ENCODE measurements at regions not wholly inside any gene's neighbourhood (a gene's known extent, or its start where the extent isn't known, plus 50 kb on each side); places are given as distances from the start of the nearest gene placed in this dataset.

- no peak overlapping the region for H3K4me3 ChIP-seq (replicated peaks in 1 of 4; ENCODE audit: control extremely low read depth in 1 of 4, insufficient read depth in 1 of 4, low read depth in 3 of 4, low read length in 4 of 4)
- no peaks in the 10 kb centered on the region for H3K9me3 ChIP-seq (ENCODE audit: control insufficient read depth, insufficient read depth, low read depth, low read length)
- H3K27ac ChIP-seq (ENCODE audit: insufficient read depth, low read length), result no peak overlapping the region
- no peak overlapping the region for H3K9ac ChIP-seq (ENCODE audit: insufficient read depth, low read length)
- no peaks in the 10 kb centered on the region for H3K79me2 ChIP-seq (ENCODE audit: control insufficient read depth, insufficient read depth, low read length)
- H3K4me1 ChIP-seq (ENCODE audit: control insufficient read depth, extremely low read depth, insufficient read depth, low read length), result no peaks in the 10 kb centered on the region
- H3K27me3 ChIP-seq (ENCODE audit: control insufficient read depth, insufficient read depth, low read length), result no peaks in the 10 kb centered on the region
- H4K20me1 ChIP-seq (ENCODE audit: control insufficient read depth, extremely low read depth, insufficient read depth, low read length), result no peaks in the 10 kb centered on the region
- H3K4me2 ChIP-seq (ENCODE audit: extremely low read depth, insufficient read depth, low read length), result no peak overlapping the region
- DNase-seq (ENCODE audit: low read depth in 2 of 2), result no peak
- no peaks in the 10 kb centered on the region for H3K36me3 ChIP-seq (ENCODE audit: control insufficient read depth, insufficient read depth, low read length)
- TF ChIP-seq CTCF (conservative IDR thresholded peaks at IDR 0.05 in 1 of 2, IDR thresholded peaks at IDR 0.05 in 1 of 2; ENCODE audit: low read depth in 1 of 2, low read length in 2 of 2), result no peak
- TF ChIP-seq EZH2 (IDR thresholded peaks at IDR 0.05; ENCODE audit: low read length, missing control alignments), result no peak
- no peak overlapping the region for H2AFZ ChIP-seq (ENCODE audit: low read length)
Observed at GRCh38 chr18:64253873-64254272, 105.0 kb upstream of the LINC00305 start.

- Histone ChIP-seq H3K4me1 (ENCODE audit: control insufficient read depth, extremely low read depth, insufficient read depth, low read length) (no peaks in the 10 kb centered on the region), H3K4me2 (ENCODE audit: extremely low read depth, insufficient read depth, low read length) (no peak overlapping the region), H3K4me3 (replicated peaks in 1 of 4; ENCODE audit: control extremely low read depth in 1 of 4, insufficient read depth in 1 of 4, low read depth in 3 of 4, low read length in 4 of 4) (no peak overlapping the region), H3K27ac (ENCODE audit: insufficient read depth, low read length) (no peak overlapping the region), H3K9ac (ENCODE audit: insufficient read depth, low read length) (no peak overlapping the region), H4K20me1 (ENCODE audit: control insufficient read depth, extremely low read depth, insufficient read depth, low read length) (no peaks in the 10 kb centered on the region), H3K36me3 (ENCODE audit: control insufficient read depth, insufficient read depth, low read length) (no peaks in the 10 kb centered on the region), H3K9me3 (ENCODE audit: control insufficient read depth, insufficient read depth, low read depth, low read length) (no peaks in the 10 kb centered on the region), H2AFZ (ENCODE audit: low read length) (no peak overlapping the region), H3K27me3 (ENCODE audit: control insufficient read depth, insufficient read depth, low read length) (no peaks in the 10 kb centered on the region), H3K79me2 (ENCODE audit: control insufficient read depth, insufficient read depth, low read length) (no peaks in the 10 kb centered on the region)
- DNase-seq (ENCODE audit: low read depth in 2 of 2), result no peak
- TF ChIP-seq CTCF (conservative IDR thresholded peaks at IDR 0.05 in 1 of 2, IDR thresholded peaks at IDR 0.05 in 1 of 2; ENCODE audit: low read depth in 1 of 2, low read length in 2 of 2) (no peak), EZH2 (IDR thresholded peaks at IDR 0.05; ENCODE audit: low read length, missing control alignments) (no peak)
Observed at GRCh38 chr18:64253222-64253621, 104.3 kb upstream of the LINC00305 start.

- H3K4me2 ChIP-seq (ENCODE audit: extremely low read depth, insufficient read depth, low read length), result no peak overlapping the region
- no peak for TF ChIP-seq CTCF (conservative IDR thresholded peaks at IDR 0.05 in 1 of 2, IDR thresholded peaks at IDR 0.05 in 1 of 2; ENCODE audit: low read depth in 1 of 2, low read length in 2 of 2)
- no peak for TF ChIP-seq EZH2 (IDR thresholded peaks at IDR 0.05; ENCODE audit: low read length, missing control alignments)
Observed at GRCh38 chr18:64248836-64249235, 99.9 kb upstream of the LINC00305 start.

More at GRCh38 chr18:64248836-64249235, 99.9 kb upstream of the LINC00305 start:
- Histone ChIP-seq H3K9ac (ENCODE audit: insufficient read depth, low read length) (no peak overlapping the region), H3K27me3 (ENCODE audit: control insufficient read depth, insufficient read depth, low read length) (no peaks in the 10 kb centered on the region), H2AFZ (ENCODE audit: low read length) (no peak overlapping the region), H3K4me3 (replicated peaks in 1 of 4; ENCODE audit: control extremely low read depth in 1 of 4, insufficient read depth in 1 of 4, low read depth in 3 of 4, low read length in 4 of 4) (no peak overlapping the region), H3K27ac (ENCODE audit: insufficient read depth, low read length) (no peak overlapping the region), H3K9me3 (ENCODE audit: control insufficient read depth, insufficient read depth, low read depth, low read length) (no peaks in the 10 kb centered on the region), H3K4me1 (ENCODE audit: control insufficient read depth, extremely low read depth, insufficient read depth, low read length) (no peaks in the 10 kb centered on the region), H3K36me3 (ENCODE audit: control insufficient read depth, insufficient read depth, low read length) (no peaks in the 10 kb centered on the region), H3K79me2 (ENCODE audit: control insufficient read depth, insufficient read depth, low read length) (no peaks in the 10 kb centered on the region), H4K20me1 (ENCODE audit: control insufficient read depth, extremely low read depth, insufficient read depth, low read length) (no peaks in the 10 kb centered on the region)
- no peak for DNase-seq (ENCODE audit: low read depth in 2 of 2)

Data from fibroblast of lung (primary cell).